Tibial nerve (tissue), 4 donors: ENCODE measurements at regions not wholly inside any gene's neighbourhood (a gene's known extent, or its start where the extent isn't known, plus 50 kb on each side); places are given as distances from the start of the nearest gene placed in this dataset.

Source experiments
- CTCF ChIP-seq, 5 experiments: fragments of 200-600 bp in 3 of 5; fragments of 450-650 bp in 2 of 5; sonication (generic) in 3 of 5; IDR thresholded peaks; one replicate each; pipeline ENCODE4 v1.5.1; 2016 to 2019; ENCODE audit warnings: antibody characterized with exemption in 5 of 5, mild to moderate bottlenecking in 3 of 5, moderate library complexity in 2 of 5
- EP300 ChIP-seq, 2 donors: sonication (generic); formaldehyde crosslinking; IDR thresholded peaks; one replicate each; pipeline ENCODE4 v1.6.1; 2017; ENCODE audit warnings: antibody characterized with exemption in 2 of 2, mild to moderate bottlenecking in 1 of 2
- POLR2A ChIP-seq, 2 donors: fragments of 450-650 bp; IDR thresholded peaks; one replicate each; pipeline ENCODE4 v1.6.1; 2017; ENCODE audit warnings: antibody characterized with exemption in 2 of 2, mild to moderate bottlenecking in 2 of 2, moderate library complexity in 2 of 2

- TF ChIP-seq POLR2A (IDR thresholded peaks at IDR 0.05) (no peak), CTCF (IDR thresholded peaks at IDR 0.05) (no peak), EP300 (IDR thresholded peaks at IDR 0.05) (no peak)
Observed at GRCh38 chr17:6923385-6923784, 72.5 kb upstream of the ALOX12 start.
